GM23338 (cell line): ENCODE measurements at regions not wholly inside any gene's neighbourhood (a gene's known extent, or its start where the extent isn't known, plus 50 kb on each side); places are given as distances from the start of the nearest gene placed in this dataset.

Experiments used
- ATAC-seq: fragments of 200-7000 bp; cut with Tn5 transposase; 3 replicates; pipeline ENCODE4 v1.9.1; 2020
- DNase-seq: peaks from one replicate; pipeline ENCODE4 v3.0.0-alpha.2; 2015; ENCODE audit warnings: low spot score
- H2AFZ ChIP-seq: fragments of 200-600 bp; sonication (generic); 2 replicates; pipeline ENCODE4 v1.8.0; 2016; ENCODE audit warnings: antibody characterized with exemption, mild to moderate bottlenecking, moderate library complexity
- H3F3A ChIP-seq: fragments of 200-600 bp; sonication (generic); replicated peaks from 2 replicates; pipeline ENCODE4 v1.8.0; 2017; ENCODE audit warnings: antibody characterized with exemption, mixed run types, low read depth
- H3K27ac ChIP-seq: fragments of 200-600 bp; sonication (generic); 2 replicates; pipeline ENCODE4 v1.6.1; 2016; ENCODE audit warnings: low read depth
- H3K27me3 ChIP-seq: fragments of 200-600 bp; sonication (generic); 2 replicates; pipeline ENCODE4 v1.8.0; 2016; ENCODE audit warnings: mild to moderate bottlenecking, mixed run types, moderate library complexity; ENCODE audit not compliant: insufficient read depth
- H3K36me3 ChIP-seq: fragments of 200-600 bp; sonication (generic); 2 replicates; pipeline ENCODE4 v1.8.0; 2016; ENCODE audit warnings: mild to moderate bottlenecking; ENCODE audit not compliant: insufficient read depth
- H3K4me1 ChIP-seq: fragments of 200-600 bp; sonication (generic); 2 replicates; pipeline ENCODE4 v1.8.0; 2016; ENCODE audit warnings: mild to moderate bottlenecking, moderate library complexity; ENCODE audit not compliant: insufficient read depth
- H3K4me2 ChIP-seq: fragments of 200-600 bp; sonication (generic); 2 replicates; pipeline ENCODE4 v1.7.1; 2017; ENCODE audit warnings: mixed run types
- H3K4me3 ChIP-seq: fragments of 200-600 bp; sonication (generic); 2 replicates; pipeline ENCODE4 v1.6.1; 2016; ENCODE audit warnings: mixed run types
- H3K79me2 ChIP-seq: fragments of 200-600 bp; sonication (generic); replicated peaks from 2 replicates; pipeline ENCODE4 v1.8.0; 2017; ENCODE audit warnings: mild to moderate bottlenecking; ENCODE audit not compliant: insufficient read depth
- H3K9me2 ChIP-seq: fragments of 200-600 bp; sonication (generic); 2 replicates; pipeline ENCODE4 v1.8.0; 2017; ENCODE audit not compliant: insufficient read depth
- H4K20me1 ChIP-seq: fragments of 200-600 bp; sonication (generic); replicated peaks from 2 replicates; pipeline ENCODE4 v1.8.0; 2017; ENCODE audit warnings: mild to moderate bottlenecking; ENCODE audit not compliant: insufficient read depth
- H3K27ac Mint-ChIP-seq: 2 replicates; pipeline ENCODE4 v1.8.0; 2020; ENCODE audit warnings: inconsistent platforms, mild to moderate bottlenecking, moderate library complexity, mixed read lengths
- H3K27me3 Mint-ChIP-seq: 3 replicates; pipeline ENCODE4 v1.8.0; 2022; ENCODE audit warnings: low read depth, mild to moderate bottlenecking, moderate library complexity, mixed read lengths, inconsistent platforms; ENCODE audit not compliant: insufficient read depth, poor library complexity
- H3K36me3 Mint-ChIP-seq: 3 replicates; pipeline ENCODE4 v1.8.0; 2021; ENCODE audit warnings: low read depth, mild to moderate bottlenecking, inconsistent platforms, moderate library complexity, mixed read lengths
- H3K4me1 Mint-ChIP-seq: 3 replicates; pipeline ENCODE4 v1.8.0; 2020; ENCODE audit warnings: mild to moderate bottlenecking, inconsistent platforms, mixed read lengths
- H3K4me3 Mint-ChIP-seq: 3 replicates; pipeline ENCODE4 v1.8.0; 2021; ENCODE audit warnings: moderate library complexity, mild to moderate bottlenecking, inconsistent platforms, mixed read lengths
- H3K9me3 Mint-ChIP-seq: 3 replicates; pipeline ENCODE4 v1.8.0; 2020; ENCODE audit warnings: moderate library complexity, mild to moderate bottlenecking, inconsistent platforms, mixed read lengths
- CREB1 ChIP-seq: fragments of 250-450 bp; sonication (Bioruptor Pico); IDR thresholded peaks from 2 replicates; pipeline ENCODE4 v1.5.0; 2020; ENCODE audit warnings: low read depth, mild to moderate bottlenecking, moderate library complexity
- CTCF ChIP-seq, 2 experiments: fragments of 200-600 bp in 1 of 2; sonication (generic) in 1 of 2; conservative IDR thresholded peaks; 2 replicates each; pipeline versions ENCODE4 v1.5.1 to v1.6.1; 2016 to 2017; ENCODE audit warnings: antibody characterized with exemption in 2 of 2, low read depth in 2 of 2, mild to moderate bottlenecking in 2 of 2, moderate library complexity in 1 of 2
- ETS1 ChIP-seq: IDR thresholded peaks from 2 replicates; pipeline ENCODE4 v1.6.1; 2016; ENCODE audit warnings: antibody characterized with exemption
- JUNB ChIP-seq: IDR thresholded peaks from one replicate; pipeline ENCODE4 v1.6.1; 2016; ENCODE audit warnings: antibody characterized with exemption; ENCODE audit not compliant: unreplicated experiment
- POLR2AphosphoS5 ChIP-seq: IDR thresholded peaks from 2 replicates; pipeline ENCODE4 v1.6.1; 2016; ENCODE audit warnings: antibody characterized with exemption, low read depth
- REST ChIP-seq: IDR thresholded peaks from one replicate; pipeline ENCODE4 v1.6.1; 2018; ENCODE audit warnings: antibody characterized with exemption; ENCODE audit not compliant: unreplicated experiment
- STAT1 ChIP-seq: IDR thresholded peaks from one replicate; pipeline ENCODE4 v1.6.1; 2016; ENCODE audit warnings: antibody characterized with exemption; ENCODE audit not compliant: unreplicated experiment
- ZNF114 ChIP-seq: fragments of 250-450 bp; sonication (Bioruptor Pico); IDR thresholded peaks from 2 replicates; pipeline ENCODE4 v1.5.0; 2020; ENCODE audit warnings: mild to moderate bottlenecking, moderate library complexity
- ZNF462 ChIP-seq: fragments of 250-450 bp; sonication (Bioruptor Pico); IDR thresholded peaks from 2 replicates; pipeline ENCODE4 v1.5.0; 2020; ENCODE audit warnings: mild to moderate bottlenecking, moderate library complexity

GRCh38 chr5:104189031-104189430, 626.4 kb upstream of the NUDT12 start (continued):
- no peak for TF ChIP-seq ZNF462
- TF ChIP-seq STAT1 = no peak
- no peak for TF ChIP-seq ETS1
- no peak for TF ChIP-seq JUNB
- no peak for TF ChIP-seq ZNF114 (CRISPR knock-in tag)
- TF ChIP-seq CREB1 = no peak

- no peak overlapping the region for H2AFZ ChIP-seq
- peaks cover 8% of the 10 kb centered on the region for H3K36me3 ChIP-seq
- no peak overlapping the region for H3K27ac ChIP-seq
- no peak overlapping the region for H3K4me3 ChIP-seq
- DNase-seq (no peak), ATAC-seq (no peak)
- Mint-ChIP-seq H3K4me3 (no peak overlapping the region), H3K27me3 (peaks cover 3% of the 10 kb centered on the region), H3K27ac (no peak overlapping the region), H3K9me3 (peaks cover 63% of the 10 kb centered on the region), H3K4me1 (no peaks in the 10 kb centered on the region), H3K36me3 (peaks cover 31% of the 10 kb centered on the region)
- no peaks in the 10 kb centered on the region for H4K20me1 ChIP-seq
- H3K9me2 ChIP-seq = 0 out of 2 replicates have a peak, but pooled peaks cover 6% of the 10 kb centered on the region
- H3K27me3 ChIP-seq = no peaks in the 10 kb centered on the region
- H3F3A ChIP-seq = no peaks in the 10 kb centered on the region
- no peaks in the 10 kb centered on the region for H3K79me2 ChIP-seq
- H3K4me2 ChIP-seq = no peak overlapping the region
- TF ChIP-seq JUNB (no peak), REST (no peak), ZNF114 (CRISPR knock-in tag) (no peak), ETS1 (no peak), CTCF (conservative IDR thresholded peaks at IDR 0.05; ENCODE audit: low read depth in 2 of 2) (no peak), POLR2AphosphoS5 (no peak), CREB1 (no peak)
- H3K4me1 ChIP-seq = no peaks in the 10 kb centered on the region
These were observed 625.1 kb upstream of the NUDT12 start for GRCh38 chr5:104187656-104188055.
